HL-60 (cell line): ENCODE measurements at regions not wholly inside any gene's neighbourhood (a gene's known extent, or its start where the extent isn't known, plus 50 kb on each side); places are given as distances from the start of the nearest gene placed in this dataset.

ENCODE experiments used
- DNase-seq, 2 experiments: peaks; one replicate each; pipeline ENCODE4 v3.0.0-alpha.2; 2010 to 2020; ENCODE audit warnings: low read depth in 1 of 2, low spot score in 1 of 2
- H3K27ac ChIP-seq: fragments of 250-450 bp; sonication (Bioruptor Pico); replicated peaks from 2 replicates; pipeline ENCODE4 v1.5.1; 2020; ENCODE audit warnings: mild to moderate bottlenecking, moderate library complexity
- H3K27me3 ChIP-seq: fragments of 250-450 bp; sonication (Bioruptor Pico); 2 replicates; pipeline ENCODE4 v1.5.1; 2021; ENCODE audit warnings: mild to moderate bottlenecking, moderate library complexity; ENCODE audit not compliant: insufficient read depth, poor library complexity, severe bottlenecking
- H3K4me3 ChIP-seq: replicated peaks from 2 replicates; pipeline ENCODE4 v1.5.1; 2011; ENCODE audit warnings: mild to moderate bottlenecking, control low read depth, low read length; ENCODE audit not compliant: insufficient read depth
- CTCF ChIP-seq: IDR thresholded peaks from one replicate; pipeline ENCODE4 v1.5.1; 2011; ENCODE audit warnings: low read length, control low read depth, inconsistent platforms; ENCODE audit not compliant: insufficient read depth
- GABPA ChIP-seq: IDR thresholded peaks from 2 replicates; pipeline ENCODE4 v1.6.1; 2012; ENCODE audit warnings: low read depth
- POLR2AphosphoS5 ChIP-seq: IDR thresholded peaks from 2 replicates; pipeline ENCODE4 v1.6.1; 2012; ENCODE audit warnings: low read depth
- SPI1 ChIP-seq: IDR thresholded peaks from 2 replicates; pipeline ENCODE4 v1.6.1; 2012; ENCODE audit warnings: low read depth, mild to moderate bottlenecking, borderline replicate concordance
- TF ChIP-seq, protein P1 (sequence below): IDR thresholded peaks from 2 replicates; pipeline ENCODE4 v1.6.1; 2012; ENCODE audit warnings: low read depth; ENCODE audit not compliant: insufficient replicate concordance

DNA sequence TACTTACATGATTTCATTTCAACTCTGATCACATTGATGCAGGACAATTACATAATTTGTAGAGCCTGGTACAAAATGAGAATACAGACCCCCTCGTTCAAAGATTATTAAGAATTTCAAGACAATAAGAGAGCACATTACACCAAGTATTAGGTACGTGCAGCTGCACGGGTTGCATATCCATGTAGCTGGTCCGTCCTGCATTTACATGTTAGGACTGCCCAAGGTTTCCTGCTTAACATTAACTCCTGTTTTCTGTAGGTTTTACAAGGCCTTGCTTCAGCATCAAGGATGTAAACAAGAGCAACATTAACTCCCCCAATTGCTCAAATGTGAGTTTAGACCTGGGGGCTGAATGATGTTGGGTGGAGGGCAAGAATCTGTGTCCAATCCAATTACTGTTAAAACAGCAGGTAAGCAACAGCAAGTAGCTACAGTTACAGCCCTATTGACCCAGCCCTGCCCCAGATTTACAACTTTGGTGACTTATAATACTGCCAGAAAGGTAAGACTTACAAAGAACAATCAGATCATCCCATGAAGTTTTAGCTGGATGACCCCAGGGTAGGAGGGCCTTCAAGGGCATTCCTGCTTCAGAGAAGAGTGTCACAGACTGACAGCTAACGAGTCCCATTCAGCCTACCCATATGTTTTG lies 127.4 kb upstream of the PPP2R3A start:
- Histone ChIP-seq H3K27me3 (no peaks in the 10 kb centered on the region), H3K4me3 (no peak overlapping the region), H3K27ac (no peak overlapping the region)
- TF ChIP-seq CTCF (no peak), GABPA (no peak), SPI1 (no peak)
- TF ChIP-seq, protein P1, sequence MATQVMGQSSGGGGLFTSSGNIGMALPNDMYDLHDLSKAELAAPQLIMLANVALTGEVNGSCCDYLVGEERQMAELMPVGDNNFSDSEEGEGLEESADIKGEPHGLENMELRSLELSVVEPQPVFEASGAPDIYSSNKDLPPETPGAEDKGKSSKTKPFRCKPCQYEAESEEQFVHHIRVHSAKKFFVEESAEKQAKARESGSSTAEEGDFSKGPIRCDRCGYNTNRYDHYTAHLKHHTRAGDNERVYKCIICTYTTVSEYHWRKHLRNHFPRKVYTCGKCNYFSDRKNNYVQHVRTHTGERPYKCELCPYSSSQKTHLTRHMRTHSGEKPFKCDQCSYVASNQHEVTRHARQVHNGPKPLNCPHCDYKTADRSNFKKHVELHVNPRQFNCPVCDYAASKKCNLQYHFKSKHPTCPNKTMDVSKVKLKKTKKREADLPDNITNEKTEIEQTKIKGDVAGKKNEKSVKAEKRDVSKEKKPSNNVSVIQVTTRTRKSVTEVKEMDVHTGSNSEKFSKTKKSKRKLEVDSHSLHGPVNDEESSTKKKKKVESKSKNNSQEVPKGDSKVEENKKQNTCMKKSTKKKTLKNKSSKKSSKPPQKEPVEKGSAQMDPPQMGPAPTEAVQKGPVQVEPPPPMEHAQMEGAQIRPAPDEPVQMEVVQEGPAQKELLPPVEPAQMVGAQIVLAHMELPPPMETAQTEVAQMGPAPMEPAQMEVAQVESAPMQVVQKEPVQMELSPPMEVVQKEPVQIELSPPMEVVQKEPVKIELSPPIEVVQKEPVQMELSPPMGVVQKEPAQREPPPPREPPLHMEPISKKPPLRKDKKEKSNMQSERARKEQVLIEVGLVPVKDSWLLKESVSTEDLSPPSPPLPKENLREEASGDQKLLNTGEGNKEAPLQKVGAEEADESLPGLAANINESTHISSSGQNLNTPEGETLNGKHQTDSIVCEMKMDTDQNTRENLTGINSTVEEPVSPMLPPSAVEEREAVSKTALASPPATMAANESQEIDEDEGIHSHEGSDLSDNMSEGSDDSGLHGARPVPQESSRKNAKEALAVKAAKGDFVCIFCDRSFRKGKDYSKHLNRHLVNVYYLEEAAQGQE, result no peak
- DNase-seq, result no peak

GRCh38 chr3:135840436-135840835 lies 125.1 kb upstream of the PPP2R3A start:
- Histone ChIP-seq H3K27me3 (no peaks in the 10 kb centered on the region), H3K27ac (no peak overlapping the region), H3K4me3 (no peak overlapping the region)
- TF ChIP-seq GABPA, result no peak
- TF ChIP-seq POLR2AphosphoS5, result no peak
- TF ChIP-seq, protein P1, result no peak
- no peak for TF ChIP-seq SPI1
- TF ChIP-seq CTCF, result no peak
- no peak for DNase-seq

DNA sequence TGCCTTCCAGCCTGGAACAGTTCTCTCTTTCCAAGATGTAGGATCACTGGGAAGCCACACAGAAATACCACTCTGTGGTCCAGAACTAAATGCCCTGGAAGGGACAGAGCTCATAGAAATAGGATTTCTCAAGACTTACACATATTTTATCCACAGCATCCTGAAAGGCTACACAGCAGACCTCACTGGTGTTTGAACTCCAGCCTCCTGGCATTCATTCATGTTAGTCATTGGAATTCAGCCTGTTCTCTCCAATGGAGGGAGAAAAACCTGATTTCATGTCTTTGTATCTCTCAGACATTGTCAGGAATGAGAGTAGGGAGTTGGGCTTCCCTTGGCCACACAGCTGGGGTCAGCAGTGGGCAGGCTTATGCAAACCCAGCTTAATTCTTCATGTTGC lies 121.1 kb upstream of the PPP2R3A start:
- TF ChIP-seq SPI1 (no peak), CTCF (no peak), POLR2AphosphoS5 (no peak), GABPA (no peak)
- TF ChIP-seq, protein P1, result no peak
- Histone ChIP-seq H3K27me3 (no peaks in the 10 kb centered on the region), H3K4me3 (no peak overlapping the region), H3K27ac (no peak overlapping the region)
- no peak for DNase-seq
